ENCODE measurements at regions not wholly inside any gene's neighbourhood (a gene's known extent, or its start where the extent isn't known, plus 50 kb on each side); places are given as distances from the start of the nearest gene placed in this dataset.

DNA sequence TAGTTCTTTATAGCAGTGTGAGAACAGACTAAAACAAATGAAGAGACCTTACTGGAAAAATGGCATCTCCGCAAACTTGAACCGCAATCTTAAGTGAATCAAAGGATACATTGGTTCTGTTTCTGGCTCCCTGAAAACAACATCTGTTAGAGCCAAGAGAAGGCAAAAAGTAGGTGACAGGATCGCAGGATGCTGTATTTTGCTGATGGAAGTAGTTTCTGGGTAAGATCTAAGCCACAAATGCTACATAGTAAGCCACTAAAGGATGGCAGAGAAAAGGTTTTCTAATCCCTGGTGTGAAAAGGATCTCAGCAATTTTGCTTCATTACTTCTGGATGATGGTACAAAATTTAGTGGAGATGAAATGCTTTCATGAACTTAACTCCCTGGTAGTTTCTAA lies 63.3 kb upstream of the HTR4 start:
- TF ChIP-seq CTCF (IDR thresholded peaks at IDR 0.05; ENCODE audit: borderline replicate concordance, extremely low read depth, low read length, poor library complexity, severe bottlenecking) (no peak), EZH2 (IDR thresholded peaks at IDR 0.05; ENCODE audit: borderline replicate concordance, low read depth, low read length, severe bottlenecking) (no peak)
